Mesothelial cell of epicardium (in vitro differentiated cells): ENCODE measurements at regions not wholly inside any gene's neighbourhood (a gene's known extent, or its start where the extent isn't known, plus 50 kb on each side); places are given as distances from the start of the nearest gene placed in this dataset.

Source experiments
- DNase-seq, 2 experiments: peaks; one replicate each; pipeline ENCODE4 v3.0.0; 2021; ENCODE audit warnings: low spot score in 2 of 2; ENCODE audit not compliant: unreplicated experiment in 2 of 2
- H3K27ac Mint-ChIP-seq: 2 replicates; pipeline ENCODE4 v1.8.0; 2021; ENCODE audit warnings: mixed read lengths
- H3K27me3 Mint-ChIP-seq: 2 replicates; pipeline ENCODE4 v1.8.0; 2021; ENCODE audit warnings: low read depth, mixed read lengths
- H3K36me3 Mint-ChIP-seq: 2 replicates; pipeline ENCODE4 v1.8.0; 2021; ENCODE audit warnings: mixed read lengths
- H3K4me1 Mint-ChIP-seq: 2 replicates; pipeline ENCODE4 v1.8.0; 2021; ENCODE audit warnings: mixed read lengths
- H3K4me3 Mint-ChIP-seq: 2 replicates; pipeline ENCODE4 v1.8.0; 2021; ENCODE audit warnings: mild to moderate bottlenecking, moderate library complexity, mixed read lengths
- H3K9me3 Mint-ChIP-seq: 2 replicates; pipeline ENCODE4 v1.8.0; 2021; ENCODE audit warnings: mixed read lengths
- TF ChIP-seq, protein P1 (sequence below): fragments of 200-600 bp; sonication (generic); IDR thresholded peaks from one replicate; pipeline ENCODE4 v1.5.0; 2021; ENCODE audit warnings: antibody characterized with exemption; ENCODE audit not compliant: unreplicated experiment

DNA sequence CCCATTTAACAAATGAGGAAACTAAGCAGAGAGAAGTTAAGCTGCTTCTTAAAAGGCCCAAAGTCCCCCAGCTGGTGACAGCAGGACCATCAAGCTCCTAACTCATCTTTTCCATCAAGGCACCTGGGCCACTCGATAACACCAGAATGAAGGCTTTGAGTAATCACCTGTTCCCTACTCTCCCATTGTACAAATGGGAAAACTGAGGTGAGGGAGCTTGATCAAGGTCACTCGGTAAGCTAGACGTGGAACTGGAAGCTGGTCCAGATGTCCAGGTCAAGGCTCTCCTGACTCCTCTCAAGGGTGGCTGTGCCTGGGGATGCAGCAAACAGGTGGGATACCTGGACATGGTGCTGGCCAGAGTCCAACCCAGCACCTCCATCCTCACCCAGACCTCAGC lies 90.6 kb upstream of the SHB start:
- peaks cover 15% of the 10 kb centered on the region for H3K4me1 Mint-ChIP-seq
- H3K27ac Mint-ChIP-seq, result no peak overlapping the region
- no peaks in the 10 kb centered on the region for H3K36me3 Mint-ChIP-seq
- TF ChIP-seq, protein P1, sequence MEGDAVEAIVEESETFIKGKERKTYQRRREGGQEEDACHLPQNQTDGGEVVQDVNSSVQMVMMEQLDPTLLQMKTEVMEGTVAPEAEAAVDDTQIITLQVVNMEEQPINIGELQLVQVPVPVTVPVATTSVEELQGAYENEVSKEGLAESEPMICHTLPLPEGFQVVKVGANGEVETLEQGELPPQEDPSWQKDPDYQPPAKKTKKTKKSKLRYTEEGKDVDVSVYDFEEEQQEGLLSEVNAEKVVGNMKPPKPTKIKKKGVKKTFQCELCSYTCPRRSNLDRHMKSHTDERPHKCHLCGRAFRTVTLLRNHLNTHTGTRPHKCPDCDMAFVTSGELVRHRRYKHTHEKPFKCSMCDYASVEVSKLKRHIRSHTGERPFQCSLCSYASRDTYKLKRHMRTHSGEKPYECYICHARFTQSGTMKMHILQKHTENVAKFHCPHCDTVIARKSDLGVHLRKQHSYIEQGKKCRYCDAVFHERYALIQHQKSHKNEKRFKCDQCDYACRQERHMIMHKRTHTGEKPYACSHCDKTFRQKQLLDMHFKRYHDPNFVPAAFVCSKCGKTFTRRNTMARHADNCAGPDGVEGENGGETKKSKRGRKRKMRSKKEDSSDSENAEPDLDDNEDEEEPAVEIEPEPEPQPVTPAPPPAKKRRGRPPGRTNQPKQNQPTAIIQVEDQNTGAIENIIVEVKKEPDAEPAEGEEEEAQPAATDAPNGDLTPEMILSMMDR, result no peak
- H3K27me3 Mint-ChIP-seq, result no peaks in the 10 kb centered on the region
- no peaks in the 10 kb centered on the region for H3K9me3 Mint-ChIP-seq
- no peak overlapping the region for H3K4me3 Mint-ChIP-seq
- DNase-seq, result no peak

DNA sequence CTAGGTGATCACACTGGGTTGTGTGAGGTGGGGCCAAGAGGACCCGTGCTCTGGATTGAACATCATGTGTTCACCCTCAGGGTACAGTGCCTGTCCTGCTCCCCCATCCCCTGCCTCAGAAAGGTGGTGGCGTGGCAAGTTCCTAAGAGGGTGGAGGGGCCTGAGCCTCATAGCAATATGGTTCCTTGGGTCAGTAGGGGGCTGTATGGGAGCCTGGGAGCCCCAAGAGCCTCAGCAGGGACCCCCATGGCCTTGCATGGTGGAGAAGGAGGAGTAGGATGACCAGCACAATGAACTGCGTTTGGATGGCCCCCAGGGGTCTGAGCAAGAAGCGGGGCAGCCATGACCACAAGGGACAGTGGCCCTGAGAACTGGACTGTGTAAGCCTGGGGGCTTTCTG lies 89.6 kb upstream of the SHB start:
- TF ChIP-seq, protein P1, result no peak
- Mint-ChIP-seq H3K9me3 (no peaks in the 10 kb centered on the region), H3K27ac (no peak overlapping the region), H3K4me3 (no peak overlapping the region), H3K27me3 (no peaks in the 10 kb centered on the region), H3K36me3 (no peaks in the 10 kb centered on the region), H3K4me1 (peaks cover 20% of the 10 kb centered on the region)
- DNase-seq, result no peak

DNA sequence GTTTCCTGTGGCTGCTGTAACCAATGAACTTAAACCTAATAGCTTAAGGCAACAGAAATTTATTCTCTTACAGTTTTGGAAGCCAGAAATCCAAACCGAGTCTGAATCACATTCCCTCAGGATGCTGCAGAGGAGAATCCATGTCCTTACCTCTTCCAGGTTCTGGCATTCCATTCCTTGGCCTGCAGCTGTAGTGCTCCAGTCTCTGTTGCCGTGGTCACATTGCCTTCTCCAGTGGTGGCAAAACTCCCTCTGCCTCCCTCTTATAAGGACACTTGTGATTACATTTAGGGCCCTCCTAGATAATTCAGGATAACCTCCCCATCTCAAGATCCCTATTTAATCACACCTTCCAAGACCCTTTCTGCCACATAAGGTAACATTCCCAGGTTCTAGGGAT lies 88.7 kb upstream of the SHB start:
- DNase-seq, result no peak
- no peaks in the 10 kb centered on the region for H3K9me3 Mint-ChIP-seq
- H3K27ac Mint-ChIP-seq, result no peak overlapping the region
- H3K27me3 Mint-ChIP-seq, result no peaks in the 10 kb centered on the region
- peaks cover 16% of the 10 kb centered on the region for H3K4me1 Mint-ChIP-seq
- H3K36me3 Mint-ChIP-seq, result no peaks in the 10 kb centered on the region
- H3K4me3 Mint-ChIP-seq, result no peak overlapping the region
- TF ChIP-seq, protein P1, result no peak

DNA sequence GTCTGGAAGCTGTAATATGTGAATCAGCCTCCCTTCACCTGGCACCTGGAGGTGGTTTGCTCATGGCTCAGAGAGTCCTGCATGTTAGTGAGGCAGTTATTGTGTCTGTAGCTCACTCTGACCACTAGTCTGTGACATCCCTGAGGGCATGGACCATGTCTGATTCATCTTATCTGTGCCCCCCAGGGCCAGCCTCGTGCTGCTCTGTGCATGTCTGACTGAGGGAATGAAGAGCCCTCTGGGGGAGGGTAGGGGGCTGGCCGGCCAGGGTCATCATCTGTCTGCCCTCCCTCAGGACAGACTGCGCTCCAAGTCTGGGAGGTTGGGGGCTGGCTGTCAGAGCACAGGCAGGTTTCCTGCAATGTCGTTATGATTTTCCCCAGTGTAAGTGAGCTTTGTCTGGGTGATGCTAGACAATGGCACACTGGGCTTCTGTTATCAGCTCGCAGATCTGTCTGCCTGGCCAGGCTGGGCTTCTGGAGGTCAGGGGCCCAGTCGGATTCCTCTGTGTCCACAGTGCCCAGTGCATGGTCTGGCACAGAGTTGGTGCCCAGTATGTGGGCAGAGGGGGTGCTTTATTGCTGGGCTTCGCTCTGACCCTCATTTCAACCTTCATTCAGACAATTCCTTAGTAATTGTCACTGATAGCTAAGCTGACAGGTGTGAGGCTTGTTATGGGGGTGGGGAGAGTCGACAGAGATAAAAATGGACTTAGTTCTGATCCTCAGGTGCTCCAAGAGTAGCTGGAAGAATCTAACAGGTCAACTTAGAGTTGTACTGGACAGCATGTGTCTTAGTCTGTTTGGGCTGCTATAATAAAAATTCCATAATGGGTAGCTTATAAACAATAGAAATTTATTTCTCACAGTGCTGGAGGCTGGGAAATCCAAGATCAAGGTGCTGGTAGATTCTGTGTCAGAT lies 85.7 kb upstream of the SHB start:
- Mint-ChIP-seq H3K27me3 (peaks cover 5% of the 10 kb centered on the region), H3K9me3 (no peaks in the 10 kb centered on the region), H3K36me3 (no peaks in the 10 kb centered on the region)

DNA sequence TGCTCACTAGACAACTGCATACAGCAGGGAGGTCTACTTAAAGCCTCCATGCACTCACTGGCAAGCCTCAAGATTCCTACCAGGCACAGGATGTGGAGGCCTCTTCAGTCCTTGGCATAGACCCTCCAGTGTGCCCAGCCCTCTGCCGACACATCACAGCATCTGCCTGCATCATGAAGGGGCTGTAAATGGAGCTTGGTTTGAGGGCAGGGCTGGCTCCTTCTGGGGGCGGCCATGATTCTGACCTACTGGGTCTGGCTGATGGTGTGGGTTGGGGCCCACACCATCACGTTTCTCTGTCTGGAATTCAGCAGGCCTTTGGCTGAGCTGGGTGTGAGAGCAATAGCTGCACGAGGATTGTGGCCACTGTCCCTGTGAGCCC lies 84.9 kb upstream of the SHB start:
- no peak overlapping the region for H3K27ac Mint-ChIP-seq
- no peaks in the 10 kb centered on the region for H3K36me3 Mint-ChIP-seq
- no peak for DNase-seq
- H3K27me3 Mint-ChIP-seq, result peaks cover 10% of the 10 kb centered on the region
- peaks cover 16% of the 10 kb centered on the region for H3K4me1 Mint-ChIP-seq
- no peak overlapping the region for H3K4me3 Mint-ChIP-seq
- H3K9me3 Mint-ChIP-seq, result no peaks in the 10 kb centered on the region
- TF ChIP-seq, protein P1, result no peak

More for the DNA sequence above, 85.7 kb upstream of the SHB start:
- Mint-ChIP-seq H3K4me1 (peaks cover 16% of the 10 kb centered on the region), H3K4me3 (no peak overlapping the region), H3K27ac (no peak overlapping the region)
- TF ChIP-seq, protein P1, result no peak
- DNase-seq, result no peak
